ENCODE measurements at regions not wholly inside any gene's neighbourhood (a gene's known extent, or its start where the extent isn't known, plus 50 kb on each side); places are given as distances from the start of the nearest gene placed in this dataset.
A peak's percentile ranks its signal among the peaks of the same experiment; 100 is the strongest.

DNA sequence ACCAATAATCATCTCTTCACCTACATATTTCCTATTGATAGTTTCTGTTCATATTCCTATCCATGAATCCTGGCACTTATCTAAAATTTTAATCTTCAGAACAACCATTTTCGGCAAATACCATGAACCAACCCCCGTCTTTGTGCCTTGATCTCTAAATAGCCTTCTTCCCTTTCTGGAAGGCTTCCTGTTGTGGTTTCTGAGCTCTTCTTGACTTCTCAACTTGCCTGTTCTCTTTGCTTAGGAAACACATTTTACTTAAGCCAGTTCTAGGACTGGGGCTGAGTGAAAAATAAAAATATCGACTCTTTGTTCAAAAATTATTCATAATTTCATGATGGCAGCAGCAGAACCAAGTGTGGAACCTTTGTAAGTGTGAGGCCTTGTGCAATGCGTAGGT is 882.4 kb downstream of the C4orf33 start:
- no peak overlapping the region for H3K18ac ChIP-seq (ENCODE audit: low read length)
- H3K14ac ChIP-seq (ENCODE audit: low read length), result no peak overlapping the region
- no peaks in the 10 kb centered on the region for H3K79me1 ChIP-seq (ENCODE audit: low read depth, low read length)
- H3K9me3 ChIP-seq (replicated peaks in 1 of 2; ENCODE audit: control insufficient read depth in 2 of 2, insufficient read depth in 1 of 2, low read depth in 1 of 2, low read length in 2 of 2), result no peaks in the 10 kb centered on the region
- WGBS, 2 donors (ENCODE audit: extremely low coverage in 2 of 2, insufficient read length in 2 of 2, insufficient replicate concordance in 1 of 2), result no CpG with 5 or more reads among the region's 4 CpGs
- H4K8ac ChIP-seq (ENCODE audit: low read depth, low read length), result no peak overlapping the region
- H2BK15ac ChIP-seq (ENCODE audit: low read length), result no peak overlapping the region
- no peak overlapping the region for H2BK12ac ChIP-seq (ENCODE audit: low read length)
- DNase-seq (ENCODE audit: low spot score), result no peak
- H3K9ac ChIP-seq (ENCODE audit: low read depth, low read length, poor library complexity), result no peak overlapping the region
- no peaks in the 10 kb centered on the region for H3K36me3 ChIP-seq (replicated peaks in 1 of 2; ENCODE audit: control insufficient read depth in 2 of 2, insufficient read depth in 2 of 2, low read length in 2 of 2)
- no peak overlapping the region for H3K23ac ChIP-seq (ENCODE audit: low read depth, low read length, poor library complexity)
- no peak overlapping the region for H3K4ac ChIP-seq (ENCODE audit: low read length)
- H3K27ac ChIP-seq (replicated peaks; ENCODE audit: low read length), result no peak overlapping the region
- no peaks in the 10 kb centered on the region for H3K4me1 ChIP-seq (ENCODE audit: control insufficient read depth in 2 of 2, insufficient read depth in 1 of 2, low read depth in 1 of 2, low read length in 2 of 2)
- no peak overlapping the region for H3K4me2 ChIP-seq (ENCODE audit: insufficient read depth, low read length, poor library complexity, severe bottlenecking)
- H3K4me3 ChIP-seq (ENCODE audit: low read length in 2 of 2), result no peak overlapping the region
- H3K27me3 ChIP-seq (ENCODE audit: control insufficient read depth in 3 of 3, insufficient read depth in 3 of 3, low read depth in 1 of 3, low read length in 3 of 3), result no peaks in the 10 kb centered on the region
- no peak overlapping the region for H2BK120ac ChIP-seq (ENCODE audit: low read depth, low read length)
- H2AK5ac ChIP-seq (ENCODE audit: low read depth, low read length), result no peak overlapping the region
- H4K91ac ChIP-seq (ENCODE audit: low read depth, low read length, poor library complexity), result no peak overlapping the region
- H2AFZ ChIP-seq (ENCODE audit: low read length), result peak overlapping the region; percentile 49
- H2BK5ac ChIP-seq (ENCODE audit: low read length), result no peak overlapping the region

DNA sequence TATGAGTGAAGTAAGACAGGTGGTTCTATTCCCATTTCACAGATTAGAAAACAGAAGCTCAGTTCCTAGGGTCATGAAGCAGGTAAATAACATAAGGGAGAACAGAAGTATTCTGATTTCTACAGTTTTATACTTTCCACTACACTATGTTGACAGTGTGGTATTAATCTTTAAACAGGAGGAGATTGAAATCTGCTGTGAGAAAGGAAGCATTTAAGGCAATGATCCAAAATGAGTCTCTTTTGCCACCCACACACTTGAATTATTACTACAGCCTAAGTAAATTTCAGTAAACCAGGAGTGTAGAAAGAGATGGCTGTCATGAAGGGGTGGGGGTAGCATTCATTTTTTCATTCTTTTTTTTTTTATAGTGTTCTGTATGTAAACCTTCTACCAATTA is 893.0 kb downstream of the C4orf33 start:
- Histone ChIP-seq H2BK15ac (ENCODE audit: low read length) (no peak overlapping the region), H2BK5ac (ENCODE audit: low read length) (no peak overlapping the region), H3K4me1 (ENCODE audit: control insufficient read depth in 2 of 2, insufficient read depth in 1 of 2, low read depth in 1 of 2, low read length in 2 of 2) (no peaks in the 10 kb centered on the region), H4K8ac (ENCODE audit: low read depth, low read length) (no peak overlapping the region), H3K14ac (ENCODE audit: low read length) (no peak overlapping the region), H3K4me2 (ENCODE audit: insufficient read depth, low read length, poor library complexity, severe bottlenecking) (no peak overlapping the region), H2AK5ac (ENCODE audit: low read depth, low read length) (no peak overlapping the region), H4K91ac (ENCODE audit: low read depth, low read length, poor library complexity) (no peak overlapping the region), H2BK12ac (ENCODE audit: low read length) (no peak overlapping the region), H3K27me3 (ENCODE audit: control insufficient read depth in 3 of 3, insufficient read depth in 3 of 3, low read depth in 1 of 3, low read length in 3 of 3) (no peaks in the 10 kb centered on the region), H3K9ac (ENCODE audit: low read depth, low read length, poor library complexity) (no peak overlapping the region), H2AFZ (ENCODE audit: low read length) (no peak overlapping the region), H2BK120ac (ENCODE audit: low read depth, low read length) (no peak overlapping the region), H3K18ac (ENCODE audit: low read length) (no peak overlapping the region), H3K4me3 (ENCODE audit: low read length in 2 of 2) (no peak overlapping the region), H3K27ac (replicated peaks; ENCODE audit: low read length) (no peak overlapping the region), H3K9me3 (replicated peaks in 1 of 2; ENCODE audit: control insufficient read depth in 2 of 2, insufficient read depth in 1 of 2, low read depth in 1 of 2, low read length in 2 of 2) (no peaks in the 10 kb centered on the region), H3K79me1 (ENCODE audit: low read depth, low read length) (no peaks in the 10 kb centered on the region), H3K4ac (ENCODE audit: low read length) (no peak overlapping the region), H3K36me3 (replicated peaks in 1 of 2; ENCODE audit: control insufficient read depth in 2 of 2, insufficient read depth in 2 of 2, low read length in 2 of 2) (no peaks in the 10 kb centered on the region), H3K23ac (ENCODE audit: low read depth, low read length, poor library complexity) (no peak overlapping the region)
- no peak for DNase-seq (ENCODE audit: low spot score)

DNA sequence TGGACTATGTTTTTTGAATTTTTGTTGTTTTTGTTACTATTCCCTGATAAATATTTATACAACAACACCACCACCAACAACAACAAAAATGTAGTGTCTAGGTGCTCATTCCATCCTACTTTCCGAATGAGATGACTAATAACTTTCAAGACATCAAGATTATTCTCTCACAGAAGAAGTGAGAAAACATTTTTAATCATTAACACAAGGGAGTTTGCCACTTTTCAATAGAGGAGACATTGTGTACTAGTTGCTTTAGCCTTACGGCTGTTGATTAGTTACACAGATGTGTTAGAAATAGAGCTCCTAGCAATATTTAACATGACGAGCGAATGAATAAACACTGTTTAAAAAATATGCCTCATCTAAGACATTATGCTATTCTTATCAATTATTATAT is 898.8 kb downstream of the C4orf33 start:
- Histone ChIP-seq H3K36me3 (replicated peaks in 1 of 2; ENCODE audit: control insufficient read depth in 2 of 2, insufficient read depth in 2 of 2, low read length in 2 of 2) (no peaks in the 10 kb centered on the region), H2BK12ac (ENCODE audit: low read length) (no peak overlapping the region), H3K27ac (replicated peaks; ENCODE audit: low read length) (no peak overlapping the region), H3K27me3 (ENCODE audit: control insufficient read depth in 3 of 3, insufficient read depth in 3 of 3, low read depth in 1 of 3, low read length in 3 of 3) (no peaks in the 10 kb centered on the region), H4K91ac (ENCODE audit: low read depth, low read length, poor library complexity) (no peak overlapping the region), H3K9me3 (replicated peaks in 1 of 2; ENCODE audit: control insufficient read depth in 2 of 2, insufficient read depth in 1 of 2, low read depth in 1 of 2, low read length in 2 of 2) (no peaks in the 10 kb centered on the region), H3K23ac (ENCODE audit: low read depth, low read length, poor library complexity) (no peak overlapping the region), H3K18ac (ENCODE audit: low read length) (no peak overlapping the region), H3K9ac (ENCODE audit: low read depth, low read length, poor library complexity) (no peak overlapping the region), H3K4me1 (ENCODE audit: control insufficient read depth in 2 of 2, insufficient read depth in 1 of 2, low read depth in 1 of 2, low read length in 2 of 2) (no peaks in the 10 kb centered on the region), H2AK5ac (ENCODE audit: low read depth, low read length) (no peak overlapping the region), H3K4me2 (ENCODE audit: insufficient read depth, low read length, poor library complexity, severe bottlenecking) (no peak overlapping the region), H3K79me1 (ENCODE audit: low read depth, low read length) (no peaks in the 10 kb centered on the region), H2BK15ac (ENCODE audit: low read length) (no peak overlapping the region), H3K4ac (ENCODE audit: low read length) (no peak overlapping the region), H2BK120ac (ENCODE audit: low read depth, low read length) (no peak overlapping the region), H4K8ac (ENCODE audit: low read depth, low read length) (no peak overlapping the region), H2BK5ac (ENCODE audit: low read length) (no peak overlapping the region), H3K4me3 (ENCODE audit: low read length in 2 of 2) (no peak overlapping the region), H3K14ac (ENCODE audit: low read length) (no peak overlapping the region), H2AFZ (ENCODE audit: low read length) (no peak overlapping the region)
- no peak for DNase-seq (ENCODE audit: low spot score)
- no CpG with 5 or more reads among the region's 4 CpGs for WGBS, 2 donors (ENCODE audit: extremely low coverage in 2 of 2, insufficient read length in 2 of 2, insufficient replicate concordance in 1 of 2)

DNA sequence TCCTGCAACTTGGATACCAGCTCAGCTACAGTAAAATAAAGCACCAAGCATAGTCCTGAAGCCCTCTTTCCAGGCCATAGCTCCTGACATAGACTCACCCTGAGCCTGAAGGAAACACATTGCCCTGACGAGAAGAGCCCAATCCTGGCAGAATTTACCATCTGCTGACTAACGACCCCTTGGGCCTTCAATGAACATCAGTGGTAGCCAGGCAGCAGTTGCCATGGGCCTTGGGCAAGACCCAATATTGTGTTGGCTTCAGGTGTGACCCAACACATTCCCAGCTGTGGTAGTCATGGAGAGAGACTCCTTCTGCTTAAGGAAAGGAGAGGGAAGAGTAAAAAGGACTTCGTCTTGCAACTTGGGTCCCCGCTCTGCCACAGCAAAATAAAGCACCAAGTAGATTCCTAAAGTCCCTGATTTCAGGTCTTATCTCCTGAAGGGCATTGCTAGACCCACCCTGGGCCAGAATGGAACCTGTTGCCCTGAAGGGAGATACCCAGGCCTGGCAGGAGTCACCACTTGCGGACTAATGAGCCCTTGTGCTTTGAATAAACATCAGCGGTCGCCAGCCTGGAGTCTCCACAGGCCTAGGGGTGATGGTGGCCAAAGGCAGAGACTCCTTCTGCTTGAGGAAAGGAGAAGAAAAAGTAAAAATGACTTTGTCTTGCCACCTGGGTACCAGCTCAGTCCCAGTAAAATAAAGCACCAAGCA is 902.6 kb downstream of the C4orf33 start:
- H2BK12ac ChIP-seq (ENCODE audit: low read length), result no peak overlapping the region
- no peak overlapping the region for H2BK120ac ChIP-seq (ENCODE audit: low read depth, low read length)
- H3K27me3 ChIP-seq (ENCODE audit: control insufficient read depth in 3 of 3, insufficient read depth in 3 of 3, low read depth in 1 of 3, low read length in 3 of 3), result no peaks in the 10 kb centered on the region
- H3K9me3 ChIP-seq (replicated peaks in 1 of 2; ENCODE audit: control insufficient read depth in 2 of 2, insufficient read depth in 1 of 2, low read depth in 1 of 2, low read length in 2 of 2), result no peaks in the 10 kb centered on the region
- H3K4me3 ChIP-seq (ENCODE audit: low read length in 2 of 2), result no peak overlapping the region
- no peak overlapping the region for H3K4me2 ChIP-seq (ENCODE audit: insufficient read depth, low read length, poor library complexity, severe bottlenecking)
- H3K18ac ChIP-seq (ENCODE audit: low read length), result no peak overlapping the region
- no peaks in the 10 kb centered on the region for H3K4me1 ChIP-seq (ENCODE audit: control insufficient read depth in 2 of 2, insufficient read depth in 1 of 2, low read depth in 1 of 2, low read length in 2 of 2)
- no peak overlapping the region for H3K9ac ChIP-seq (ENCODE audit: low read depth, low read length, poor library complexity)
- WGBS, 2 donors (ENCODE audit: extremely low coverage in 2 of 2, insufficient read length in 2 of 2, insufficient replicate concordance in 1 of 2), result no CpG with 5 or more reads among the region's 7 CpGs
- H3K79me1 ChIP-seq (ENCODE audit: low read depth, low read length), result no peaks in the 10 kb centered on the region
- H3K14ac ChIP-seq (ENCODE audit: low read length), result peak overlapping the region; percentile 17
- no peak overlapping the region for H2AFZ ChIP-seq (ENCODE audit: low read length)
- H3K23ac ChIP-seq (ENCODE audit: low read depth, low read length, poor library complexity), result no peak overlapping the region
- H2AK5ac ChIP-seq (ENCODE audit: low read depth, low read length), result peak overlapping the region; percentile 56
- H2BK5ac ChIP-seq (ENCODE audit: low read length), result no peak overlapping the region
- no peak overlapping the region for H4K91ac ChIP-seq (ENCODE audit: low read depth, low read length, poor library complexity)
- H4K8ac ChIP-seq (ENCODE audit: low read depth, low read length), result no peak overlapping the region
- H3K4ac ChIP-seq (ENCODE audit: low read length), result peak overlapping the region; percentile 37
- H3K27ac ChIP-seq (replicated peaks; ENCODE audit: low read length), result no peak overlapping the region
- no peak for DNase-seq (ENCODE audit: low spot score)
- no peak overlapping the region for H2BK15ac ChIP-seq (ENCODE audit: low read length)
- H3K36me3 ChIP-seq (replicated peaks in 1 of 2; ENCODE audit: control insufficient read depth in 2 of 2, insufficient read depth in 2 of 2, low read length in 2 of 2), result no peaks in the 10 kb centered on the region

All from neuronal stem cell (in vitro differentiated cells).